ENCODE measurements at regions not wholly inside any gene's neighbourhood (a gene's known extent, or its start where the extent isn't known, plus 50 kb on each side); places are given as distances from the start of the nearest gene placed in this dataset.

DNA sequence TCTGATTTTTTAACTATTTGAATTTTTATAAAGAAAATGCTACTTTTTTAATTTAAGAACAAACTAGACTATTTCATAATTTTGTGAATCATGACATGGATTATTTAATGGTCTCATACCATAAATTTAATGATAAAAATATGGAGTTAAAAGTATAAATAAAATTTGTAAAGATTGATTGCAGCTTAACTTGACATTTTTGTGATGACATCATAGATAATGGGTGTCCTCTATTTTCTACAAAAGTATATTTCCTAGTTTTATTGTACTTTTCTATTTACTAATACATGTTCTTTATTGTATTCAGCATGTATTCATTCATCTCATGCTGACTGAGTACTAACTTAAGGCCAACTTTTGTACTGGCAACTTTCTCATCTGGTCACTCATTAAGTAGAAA lies 1096.5 kb downstream of the NR2F1-AS1 start:
- Mint-ChIP-seq H3K36me3 (ENCODE audit: insufficient read depth) (no peaks in the 10 kb centered on the region), H3K27me3 (peaks cover 16% of the 10 kb centered on the region), H3K4me3 (ENCODE audit: low read depth) (no peak overlapping the region), H3K4me1 (ENCODE audit: low read depth) (peaks cover 2% of the 10 kb centered on the region), H3K27ac (no peak overlapping the region), H3K9me3 (ENCODE audit: low read depth) (no peaks in the 10 kb centered on the region)
- no peak for DNase-seq (ENCODE audit: low spot score, unreplicated experiment)
- no peak for TF ChIP-seq CTCF (IDR thresholded peaks at IDR 0.05; ENCODE audit: unreplicated experiment)

GRCh38 chr5:92472981-92473566 lies 1090.0 kb upstream of the ARRDC3 start:
- DNase-seq (ENCODE audit: low spot score, unreplicated experiment), result no peak
- Mint-ChIP-seq H3K36me3 (ENCODE audit: insufficient read depth) (peaks cover 1% of the 10 kb centered on the region), H3K4me1 (ENCODE audit: low read depth) (no peaks in the 10 kb centered on the region), H3K4me3 (ENCODE audit: low read depth) (no peak overlapping the region), H3K27me3 (no peaks in the 10 kb centered on the region), H3K9me3 (ENCODE audit: low read depth) (peaks cover 10% of the 10 kb centered on the region), H3K27ac (no peak overlapping the region)
- no peak for TF ChIP-seq CTCF (IDR thresholded peaks at IDR 0.05; ENCODE audit: unreplicated experiment)

DNA sequence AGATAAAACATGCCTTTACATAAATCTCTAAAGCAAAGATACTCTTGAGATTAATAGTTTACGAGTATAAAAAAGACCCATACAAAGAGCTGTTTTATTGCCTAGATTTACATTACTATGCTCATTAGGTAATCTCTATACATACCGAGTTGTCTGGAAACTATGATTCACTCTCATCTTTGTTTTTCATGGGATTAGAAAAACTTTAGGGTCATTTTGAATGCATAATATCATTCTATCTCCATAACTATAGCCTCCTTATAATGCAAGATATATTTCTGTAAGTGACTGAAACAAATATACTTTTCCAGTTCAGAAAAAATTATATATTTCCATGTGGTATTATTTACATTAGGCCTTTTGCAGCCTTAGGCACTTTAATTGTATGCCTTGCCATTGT lies 1088.7 kb upstream of the ARRDC3 start:
- H3K4me1 Mint-ChIP-seq (ENCODE audit: low read depth), result no peaks in the 10 kb centered on the region
- no peak overlapping the region for H3K27ac Mint-ChIP-seq
- H3K36me3 Mint-ChIP-seq (ENCODE audit: insufficient read depth), result peaks cover 1% of the 10 kb centered on the region
- no peaks in the 10 kb centered on the region for H3K27me3 Mint-ChIP-seq
- no peak overlapping the region for H3K4me3 Mint-ChIP-seq (ENCODE audit: low read depth)
- no peak for DNase-seq (ENCODE audit: low spot score, unreplicated experiment)
- no peak for TF ChIP-seq CTCF (IDR thresholded peaks at IDR 0.05; ENCODE audit: unreplicated experiment)
- peaks cover 10% of the 10 kb centered on the region for H3K9me3 Mint-ChIP-seq (ENCODE audit: low read depth)

DNA sequence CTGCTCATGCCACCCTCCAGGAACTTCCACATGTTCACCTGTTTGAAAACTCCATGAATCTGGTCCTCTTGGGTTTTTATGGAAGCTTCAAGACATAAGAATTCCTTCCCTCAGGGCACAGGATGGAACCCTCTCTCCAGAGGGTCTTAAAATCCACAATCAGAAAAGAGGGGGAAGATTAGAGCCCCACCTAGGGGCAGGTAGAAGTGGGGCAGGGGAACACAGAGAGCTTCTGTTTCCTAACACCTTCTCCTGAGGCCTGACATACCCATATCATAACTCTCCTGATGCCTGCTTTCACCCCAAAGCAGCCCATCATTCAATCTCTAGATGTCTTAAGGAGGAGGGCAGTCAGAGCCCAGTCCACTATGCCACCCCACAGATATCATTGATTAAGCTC lies 1087.7 kb upstream of the ARRDC3 start:
- Mint-ChIP-seq H3K4me1 (ENCODE audit: low read depth) (no peaks in the 10 kb centered on the region), H3K27me3 (no peaks in the 10 kb centered on the region), H3K27ac (no peak overlapping the region), H3K4me3 (ENCODE audit: low read depth) (no peak overlapping the region), H3K36me3 (ENCODE audit: insufficient read depth) (peaks cover 1% of the 10 kb centered on the region), H3K9me3 (ENCODE audit: low read depth) (peaks cover 10% of the 10 kb centered on the region)
- no peak for DNase-seq (ENCODE audit: low spot score, unreplicated experiment)
- TF ChIP-seq CTCF (IDR thresholded peaks at IDR 0.05; ENCODE audit: unreplicated experiment), result no peak

DNA sequence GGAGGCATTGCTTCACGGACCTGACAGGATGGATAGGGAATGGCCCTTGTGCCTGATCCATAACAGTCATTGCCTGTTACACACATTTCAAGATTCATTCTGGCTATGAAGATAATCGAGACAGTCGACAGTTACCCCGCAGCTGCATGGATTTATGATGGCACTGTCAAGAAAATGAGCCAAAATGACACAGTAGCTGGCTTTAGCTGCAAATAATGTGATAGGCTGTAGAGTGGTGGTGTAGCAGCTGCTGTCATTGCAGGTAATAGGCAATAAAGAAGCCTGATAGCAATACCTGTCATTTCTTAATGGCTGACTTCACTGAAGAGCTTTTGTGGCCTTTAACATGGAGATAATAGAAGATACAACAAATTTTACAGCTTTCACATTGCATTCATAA lies 1085.2 kb upstream of the ARRDC3 start:
- no peak for TF ChIP-seq CTCF (IDR thresholded peaks at IDR 0.05; ENCODE audit: unreplicated experiment)
- DNase-seq (ENCODE audit: low spot score, unreplicated experiment), result no peak
- Mint-ChIP-seq H3K4me1 (ENCODE audit: low read depth) (no peaks in the 10 kb centered on the region), H3K27me3 (no peaks in the 10 kb centered on the region), H3K36me3 (ENCODE audit: insufficient read depth) (peaks cover 1% of the 10 kb centered on the region), H3K9me3 (ENCODE audit: low read depth) (peaks cover 6% of the 10 kb centered on the region), H3K27ac (no peak overlapping the region), H3K4me3 (ENCODE audit: low read depth) (no peak overlapping the region)
